BJ (cell line): ENCODE measurements at regions not wholly inside any gene's neighbourhood (a gene's known extent, or its start where the extent isn't known, plus 50 kb on each side); places are given as distances from the start of the nearest gene placed in this dataset.
"Not testable (repeated sequence)": the region's sequence is repeated elsewhere in the genome, so short reads cannot be mapped to it uniquely, and the experiment has no call there.

Experiments used
- CTCF ChIA-PET: fragments of 350-600 bp; formaldehyde crosslinking; extraction: SDS; loops from one replicate; lab custom pipeline; 2021; ENCODE audit warnings: antibody characterized with exemption, inconsistent platforms; lab: Yijun Ruan, JAX
- POLR2A ChIA-PET: fragments of 300-600 bp; sonication (Branson Sonifier 250); formaldehyde crosslinking; extraction: SDS; loops from one replicate; lab custom pipeline; 2021; ENCODE audit warnings: antibody characterized with exemption; lab: Charles Lee
- DNase-seq: peaks from one replicate; pipeline ENCODE4 v3.0.0-alpha.2; 2011; ENCODE audit warnings: low read depth
- H3K27me3 ChIP-seq: 2 replicates; pipeline ENCODE4 v1.6.0; 2011; ENCODE audit warnings: low read length; ENCODE audit not compliant: control insufficient read depth, insufficient read depth
- H3K36me3 ChIP-seq: 2 replicates; pipeline ENCODE4 v1.5.1; 2011; ENCODE audit warnings: low read length; ENCODE audit not compliant: control insufficient read depth, insufficient read depth
- H3K4me3 ChIP-seq: 2 replicates; pipeline ENCODE4 v1.5.1; 2011; ENCODE audit warnings: low read depth, mild to moderate bottlenecking, control low read depth, low read length
- TF ChIP-seq, protein P1 (sequence below): IDR thresholded peaks from 2 replicates; pipeline ENCODE4 v1.5.1; 2011; ENCODE audit warnings: low read depth, mild to moderate bottlenecking, control low read depth, inconsistent platforms, low read length, moderate library complexity; ENCODE audit not compliant: insufficient read depth

DNA sequence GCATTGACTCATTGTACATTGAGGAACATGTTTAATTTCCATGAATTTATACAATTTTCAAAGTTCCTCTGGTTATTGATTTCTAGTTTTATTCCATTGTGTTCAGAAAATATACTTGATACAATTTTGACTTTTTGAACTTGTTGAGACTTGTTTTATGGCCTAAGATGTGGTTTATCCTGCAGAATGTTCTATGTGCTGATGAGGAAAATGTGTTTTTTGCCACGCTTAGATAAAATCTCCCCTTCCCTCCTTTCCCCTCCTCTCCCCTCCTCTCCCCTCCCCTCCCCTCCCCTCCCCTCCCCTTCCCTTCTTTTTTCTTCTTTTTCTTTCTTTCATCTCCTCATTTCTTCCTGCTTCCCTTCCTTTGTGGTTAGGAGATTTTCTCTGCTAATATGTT, 470.8 kb upstream of the MAP3K7 start:
- H3K27me3 ChIP-seq = no peaks in the 10 kb centered on the region
- CTCF ChIA-PET = no interaction called here
- no peak for DNase-seq
- POLR2A ChIA-PET = no interaction called here
- no peaks in the 10 kb centered on the region for H3K36me3 ChIP-seq
- TF ChIP-seq, protein P1, sequence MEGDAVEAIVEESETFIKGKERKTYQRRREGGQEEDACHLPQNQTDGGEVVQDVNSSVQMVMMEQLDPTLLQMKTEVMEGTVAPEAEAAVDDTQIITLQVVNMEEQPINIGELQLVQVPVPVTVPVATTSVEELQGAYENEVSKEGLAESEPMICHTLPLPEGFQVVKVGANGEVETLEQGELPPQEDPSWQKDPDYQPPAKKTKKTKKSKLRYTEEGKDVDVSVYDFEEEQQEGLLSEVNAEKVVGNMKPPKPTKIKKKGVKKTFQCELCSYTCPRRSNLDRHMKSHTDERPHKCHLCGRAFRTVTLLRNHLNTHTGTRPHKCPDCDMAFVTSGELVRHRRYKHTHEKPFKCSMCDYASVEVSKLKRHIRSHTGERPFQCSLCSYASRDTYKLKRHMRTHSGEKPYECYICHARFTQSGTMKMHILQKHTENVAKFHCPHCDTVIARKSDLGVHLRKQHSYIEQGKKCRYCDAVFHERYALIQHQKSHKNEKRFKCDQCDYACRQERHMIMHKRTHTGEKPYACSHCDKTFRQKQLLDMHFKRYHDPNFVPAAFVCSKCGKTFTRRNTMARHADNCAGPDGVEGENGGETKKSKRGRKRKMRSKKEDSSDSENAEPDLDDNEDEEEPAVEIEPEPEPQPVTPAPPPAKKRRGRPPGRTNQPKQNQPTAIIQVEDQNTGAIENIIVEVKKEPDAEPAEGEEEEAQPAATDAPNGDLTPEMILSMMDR = no peak
- H3K4me3 ChIP-seq = no peak overlapping the region

DNA sequence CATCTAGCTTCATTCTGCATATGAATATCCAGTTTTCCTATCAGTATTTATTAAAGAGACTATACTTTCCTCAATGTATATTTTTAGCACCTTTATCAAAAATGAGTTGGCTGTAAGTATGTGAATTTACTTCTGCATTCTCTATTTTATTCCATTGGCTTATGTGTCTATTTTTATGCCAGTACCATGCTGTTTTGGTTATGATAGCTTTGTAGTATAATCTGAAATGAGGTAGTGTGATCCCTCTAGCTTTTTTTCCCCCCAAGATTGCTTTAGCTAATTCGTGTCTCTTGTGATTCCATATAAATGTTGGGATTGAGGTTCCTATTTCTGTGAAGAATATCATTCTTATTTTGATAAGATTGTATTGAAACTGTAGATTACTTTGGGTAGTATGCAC, 469.1 kb upstream of the MAP3K7 start:
- DNase-seq = no peak
- no peaks in the 10 kb centered on the region for H3K27me3 ChIP-seq
- no peak overlapping the region for H3K4me3 ChIP-seq
- TF ChIP-seq, protein P1 = no peak
- CTCF ChIA-PET = interaction anchor here (0.8 to 1.7 kb wide), 2 partner anchors 14 to 23 kb away, joined by 3 to 4 read pairs; no protein-coding TSS in a partner anchor
- no peaks in the 10 kb centered on the region for H3K36me3 ChIP-seq
- POLR2A ChIA-PET = no interaction called here

DNA sequence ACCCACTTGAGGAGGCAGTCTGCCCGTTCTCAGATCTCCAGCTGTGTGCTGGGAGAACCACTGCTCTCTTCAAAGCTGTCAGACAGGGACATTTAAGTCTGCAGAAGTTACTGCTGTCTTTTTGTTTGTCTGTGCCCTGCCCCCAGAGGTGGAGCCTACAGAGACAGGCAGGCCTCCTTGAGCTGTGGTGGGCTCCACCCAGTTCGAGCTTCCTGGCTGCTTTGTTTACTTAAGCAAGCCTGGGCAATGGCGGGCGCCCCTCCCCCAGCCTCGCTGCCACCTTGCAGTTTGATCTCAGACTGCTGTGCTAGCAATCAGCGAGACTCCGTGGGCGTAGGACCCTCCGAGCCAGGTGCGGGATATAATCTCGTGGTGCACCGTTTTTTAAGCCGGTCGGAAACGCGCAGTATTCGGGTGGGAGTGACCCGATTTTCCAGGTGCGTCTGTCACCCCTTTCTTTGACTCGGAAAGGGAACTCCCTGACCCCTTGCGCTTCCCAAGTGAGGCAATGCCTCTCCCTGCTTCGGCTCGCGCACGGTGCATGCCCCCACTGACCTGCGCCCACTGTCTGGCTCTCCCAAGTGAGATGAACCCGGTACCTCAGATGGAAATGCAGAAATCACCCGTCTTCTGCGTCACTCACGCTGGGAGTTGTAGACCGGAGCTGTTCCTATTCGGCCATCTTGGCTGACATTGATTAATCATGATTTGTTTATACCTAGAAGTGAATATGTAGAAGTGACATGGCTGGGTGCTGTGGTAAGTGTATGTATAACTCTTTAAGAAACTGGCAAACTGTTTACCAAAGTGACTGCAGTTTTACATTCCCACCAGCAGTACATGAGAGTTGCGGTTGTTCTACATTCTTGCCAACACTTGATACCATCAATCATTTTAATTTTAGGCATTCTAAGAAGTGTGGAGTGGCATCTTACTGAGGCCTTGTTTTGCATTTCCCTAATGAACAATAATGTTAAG, 465.9 kb upstream of the MAP3K7 start:
- DNase-seq, H3K4me3 ChIP-seq, H3K27me3 ChIP-seq, POLR2A ChIA-PET, H3K36me3 ChIP-seq: not testable (repeated sequence)
- CTCF ChIA-PET = interaction anchor here (1.0 kb wide), 1 partner anchor 28 kb away, joined by 4 read pairs; no protein-coding TSS in a partner anchor

DNA sequence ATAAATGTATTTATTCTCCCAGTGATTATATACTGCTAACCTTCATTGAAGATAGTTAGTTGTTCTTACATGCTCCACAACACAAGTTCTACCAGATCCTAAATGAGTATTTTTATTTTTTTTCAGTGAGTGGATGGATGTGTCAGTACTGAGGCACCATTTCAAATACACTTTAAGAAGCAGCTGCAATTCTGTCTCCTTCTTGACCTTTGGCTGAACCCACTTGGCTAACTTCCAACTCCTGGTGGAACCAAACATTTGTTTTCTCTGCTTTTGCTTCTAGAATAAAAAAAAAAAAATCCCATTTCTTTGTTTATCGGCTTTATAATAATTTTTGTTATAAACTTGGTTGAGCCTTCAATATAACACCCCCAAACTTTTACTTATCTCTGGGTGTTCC, 458.3 kb upstream of the MAP3K7 start:
- H3K27me3 ChIP-seq = no peaks in the 10 kb centered on the region
- CTCF ChIA-PET = no interaction called here
- POLR2A ChIA-PET = no interaction called here
- TF ChIP-seq, protein P1 = no peak
- H3K36me3 ChIP-seq = no peaks in the 10 kb centered on the region
- no peak overlapping the region for H3K4me3 ChIP-seq
- DNase-seq = no peak

DNA sequence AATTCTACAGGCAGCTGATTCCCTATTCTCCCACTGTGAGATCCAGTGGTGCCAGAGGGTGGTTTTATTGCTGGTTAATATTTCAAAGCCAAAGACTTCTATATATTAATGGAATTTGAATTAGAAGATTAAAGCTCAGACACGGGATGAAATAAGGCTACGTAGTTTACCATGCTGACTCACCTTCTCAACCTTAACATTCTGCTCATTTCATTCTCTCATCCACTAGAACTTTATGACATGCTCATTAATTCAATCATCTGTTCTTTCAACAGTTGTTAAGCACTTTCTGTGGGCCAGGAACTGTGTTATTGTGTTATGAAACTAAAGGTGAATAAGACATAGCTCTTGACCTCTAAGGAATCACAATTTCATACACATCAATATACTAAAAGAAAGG, 456.9 kb upstream of the MAP3K7 start:
- CTCF ChIA-PET = interaction anchor here (1.1 kb wide), 1 partner anchor 38 kb away, joined by 3 read pairs; no protein-coding TSS in a partner anchor
- no peaks in the 10 kb centered on the region for H3K27me3 ChIP-seq
- POLR2A ChIA-PET = no interaction called here
- TF ChIP-seq, protein P1 = no peak
- H3K4me3 ChIP-seq = no peak overlapping the region
- DNase-seq = no peak
- H3K36me3 ChIP-seq = no peaks in the 10 kb centered on the region
